GM12878 (cell line): ENCODE measurements at regions not wholly inside any gene's neighbourhood (a gene's known extent, or its start where the extent isn't known, plus 50 kb on each side); places are given as distances from the start of the nearest gene placed in this dataset.

Source experiments
- ATAC-seq: fragments of 200-7000 bp; cut with Tn5 transposase; 3 replicates; pipeline ENCODE4 v1.9.1; 2020; ENCODE audit warnings: mild to moderate bottlenecking, moderate library complexity
- BruUV-seq: library from RNA; stranded (reverse); fragments of 400-500 nt; replicated peaks from 2 replicates; lab custom pipeline; 2021; lab: Mats Ljungman, UMichigan
- CTCF ChIA-PET: fragments of 300-600 bp; sonication (Branson Sonifier 250); formaldehyde crosslinking; extraction: SDS; loops from one replicate; lab custom pipeline; 2021; ENCODE audit warnings: inconsistent platforms; lab: Yijun Ruan, JAX
- POLR2A ChIA-PET: fragments of 350-600 bp; formaldehyde crosslinking; extraction: SDS; loops from one replicate; lab custom pipeline; 2021; ENCODE audit warnings: inconsistent platforms; lab: Charles Lee
- RAD21 ChIA-PET: fragments of 300-600 bp; sonication (Branson Sonifier 250); formaldehyde crosslinking; loops from one replicate; lab custom pipeline; 2023; ENCODE audit warnings: antibody characterized with exemption; ENCODE audit not compliant: unreplicated experiment; lab: Charles Lee
- SMC1A ChIA-PET: fragments of 300-600 bp; sonication (Branson Sonifier 250); formaldehyde crosslinking; loops from one replicate; lab custom pipeline; 2023; ENCODE audit not compliant: unreplicated experiment, uncharacterized antibody; lab: Charles Lee
- DNase-seq: peaks from one replicate; pipeline ENCODE4 v3.0.0-alpha.2; 2011; ENCODE audit warnings: low read depth, low spot score
- FAIRE-seq: peaks from 3 replicates; lab custom pipeline; 2011; peaks lifted over from hg19 to GRCh38; lab: Jason Lieb, UNC
- H2AFZ ChIP-seq: 2 replicates; pipeline ENCODE4 v1.6.0; 2011; ENCODE audit warnings: low read depth, low read length, control low read depth; ENCODE audit not compliant: control insufficient read depth
- H3K27ac ChIP-seq: 2 replicates; pipeline ENCODE4 v1.5.1; 2011; ENCODE audit warnings: control low read depth; ENCODE audit not compliant: control insufficient read depth, insufficient read depth
- H3K27me3 ChIP-seq, 2 experiments: replicated peaks in 1 of 2; 2 replicates each; pipeline versions ENCODE4 v1.6.0 to v1.6.1; 2011; ENCODE audit warnings: low read length in 1 of 2; ENCODE audit not compliant: control insufficient read depth in 2 of 2, insufficient read depth in 2 of 2
- H3K36me3 ChIP-seq, 2 experiments: 2 replicates each; pipeline ENCODE4 v1.5.1; 2011; ENCODE audit warnings: low read length in 1 of 2; ENCODE audit not compliant: control insufficient read depth in 2 of 2, insufficient read depth in 2 of 2
- H3K4me1 ChIP-seq: 2 replicates; pipeline ENCODE4 v1.6.1; 2011; ENCODE audit warnings: mild to moderate bottlenecking, low read length, moderate library complexity, mixed read lengths; ENCODE audit not compliant: control insufficient read depth, insufficient read depth
- H3K4me2 ChIP-seq: 2 replicates; pipeline ENCODE4 v1.6.0; 2011; ENCODE audit warnings: control low read depth; ENCODE audit not compliant: control insufficient read depth, insufficient read depth
- H3K4me3 ChIP-seq: fragments of 200-600 bp; sonication (generic); 2 replicates; pipeline ENCODE4 v1.5.1; 2016
- H3K79me2 ChIP-seq: 2 replicates; pipeline ENCODE4 v1.6.0; 2011; ENCODE audit warnings: low read length; ENCODE audit not compliant: control insufficient read depth, insufficient read depth
- H3K9ac ChIP-seq: 2 replicates; pipeline ENCODE4 v1.8.0; 2011; ENCODE audit warnings: low read length, control low read depth, mixed read lengths; ENCODE audit not compliant: control insufficient read depth, insufficient read depth
- H3K9me3 ChIP-seq: replicated peaks from 3 replicates; pipeline ENCODE4 v1.5.1; 2011; ENCODE audit warnings: mild to moderate bottlenecking, low read length; ENCODE audit not compliant: control insufficient read depth, insufficient read depth
- H4K20me1 ChIP-seq: 2 replicates; pipeline ENCODE4 v1.6.0; 2011; ENCODE audit not compliant: control insufficient read depth, insufficient read depth
- ATF2 ChIP-seq: IDR thresholded peaks from 2 replicates; pipeline ENCODE4 v1.6.1; 2012; ENCODE audit warnings: low read length, inconsistent platforms
- BACH1 ChIP-seq: fragments of 450-650 bp; IDR thresholded peaks from 2 replicates; pipeline ENCODE4 v1.6.1; 2017; ENCODE audit warnings: mild to moderate bottlenecking, borderline replicate concordance
- BCL11A ChIP-seq: IDR thresholded peaks from 2 replicates; pipeline ENCODE4 v1.6.1; 2011; ENCODE audit warnings: low read depth, low read length
- GABPA ChIP-seq: IDR thresholded peaks from 2 replicates; pipeline ENCODE4 v1.6.1; 2014; ENCODE audit warnings: antibody characterized with exemption, low read depth, mild to moderate bottlenecking, inconsistent platforms
- HDGF ChIP-seq: fragments of 450-650 bp; IDR thresholded peaks from 2 replicates; pipeline ENCODE4 v1.6.1; 2016; ENCODE audit warnings: antibody characterized with exemption
- NFYB ChIP-seq: IDR thresholded peaks from 2 replicates; pipeline ENCODE4 v1.6.1; 2011; ENCODE audit warnings: low read depth, mild to moderate bottlenecking, low read length, improper control_type of control experiment, moderate library complexity; ENCODE audit not compliant: insufficient read depth
- POLR2A ChIP-seq: IDR thresholded peaks from 2 replicates; pipeline ENCODE4 v1.6.1; 2011; ENCODE audit warnings: low read depth, mild to moderate bottlenecking, low read length
- POU2F2 ChIP-seq: IDR thresholded peaks from 3 replicates; pipeline ENCODE4 v1.6.1; 2011; ENCODE audit warnings: low read depth, mild to moderate bottlenecking, low read length, borderline replicate concordance
- SMAD1 ChIP-seq: fragments of 450-650 bp; IDR thresholded peaks from 2 replicates; pipeline ENCODE4 v1.6.1; 2018; ENCODE audit warnings: mild to moderate bottlenecking, low read depth; ENCODE audit not compliant: partially characterized antibody
- SMAD5 ChIP-seq: IDR thresholded peaks from 2 replicates; pipeline ENCODE4 v1.6.1; 2016; ENCODE audit warnings: antibody characterized with exemption, low read depth
- ZNF592 ChIP-seq: fragments of 450-650 bp; IDR thresholded peaks from 2 replicates; pipeline ENCODE4 v1.6.1; 2017; ENCODE audit warnings: mild to moderate bottlenecking, moderate library complexity
- WGBS: methylation state at CpG from one replicate; pipeline ENCODE4 v1.1.6; 2016; ENCODE audit warnings: low lambda C conversion rate; ENCODE audit not compliant: insufficient replicate concordance, insufficient coverage; ENCODE audit errors: missing lambda C conversion rate; 5-methylcytosine and 5-hydroxymethylcytosine counted together
- in situ Hi-C: fragments of 300-500 bp; cut with MboI; formaldehyde crosslinking; loops from 9 replicates; pipeline ENCODE4 v1.14.3; 2018; ENCODE audit warnings: mixed read lengths
- intact Hi-C: fragments of 100-400 bp; cut with micrococcal nuclease; formaldehyde crosslinking; loops from one replicate; pipeline ENCODE4 v1.14.2; 2022; ENCODE audit not compliant: unreplicated experiment
- TF ChIP-seq, protein P1 (sequence below): fragments of 450-650 bp; IDR thresholded peaks from 2 replicates; pipeline ENCODE4 v1.6.1; 2016; ENCODE audit warnings: mild to moderate bottlenecking
- TF ChIP-seq, protein P2 (sequence below): IDR thresholded peaks from 2 replicates; pipeline ENCODE4 v1.6.1; 2011; ENCODE audit warnings: low read depth, mild to moderate bottlenecking, low read length, moderate library complexity, borderline replicate concordance; ENCODE audit errors: extremely low read depth
- TF ChIP-seq, protein P3 (sequence below): fragments of 450-650 bp; IDR thresholded peaks from 2 replicates; pipeline ENCODE4 v1.6.1; 2016; ENCODE audit warnings: mild to moderate bottlenecking, moderate library complexity, borderline replicate concordance

DNA sequence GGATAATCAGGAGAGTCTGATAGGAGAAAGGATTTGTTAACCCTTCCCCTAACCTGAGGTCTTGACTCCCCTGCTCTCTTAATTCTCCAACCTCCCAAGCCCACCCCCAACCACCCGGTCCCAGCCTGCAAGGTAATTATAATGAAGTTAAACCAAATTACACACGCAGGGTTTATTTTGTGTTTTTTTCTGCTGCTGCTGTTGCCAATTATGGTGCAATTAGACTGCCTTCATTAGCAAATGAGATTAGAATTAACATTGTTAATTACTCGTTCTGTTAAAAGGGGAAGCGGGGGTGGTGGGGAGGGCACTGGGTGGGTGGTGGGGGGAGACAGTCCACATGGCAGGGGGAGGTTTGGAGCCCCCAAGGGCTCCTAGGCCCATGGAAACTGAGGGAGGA lies 128.9 kb downstream of the CCT6B start:
- no peaks in the 10 kb centered on the region for H4K20me1 ChIP-seq
- H3K27me3 ChIP-seq: peaks cover 0 to 4% of the 10 kb centered on the region in 2 experiments; a peak in 2 of 4 replicates
- WGBS: 4% methylated on average over 2 of the region's 4 CpGs
- ATAC-seq: no peak
- POLR2A ChIA-PET: no interaction called here
- no TSS peak for BruUV-seq
- no peak overlapping the region for H2AFZ ChIP-seq
- H3K9me3 ChIP-seq: no peaks in the 10 kb centered on the region
- TF ChIP-seq POU2F2: no peak
- TF ChIP-seq POLR2A: no peak
- no peak for TF ChIP-seq GABPA
- TF ChIP-seq SMAD5: no peak
- TF ChIP-seq HDGF: no peak
- TF ChIP-seq, protein P1, sequence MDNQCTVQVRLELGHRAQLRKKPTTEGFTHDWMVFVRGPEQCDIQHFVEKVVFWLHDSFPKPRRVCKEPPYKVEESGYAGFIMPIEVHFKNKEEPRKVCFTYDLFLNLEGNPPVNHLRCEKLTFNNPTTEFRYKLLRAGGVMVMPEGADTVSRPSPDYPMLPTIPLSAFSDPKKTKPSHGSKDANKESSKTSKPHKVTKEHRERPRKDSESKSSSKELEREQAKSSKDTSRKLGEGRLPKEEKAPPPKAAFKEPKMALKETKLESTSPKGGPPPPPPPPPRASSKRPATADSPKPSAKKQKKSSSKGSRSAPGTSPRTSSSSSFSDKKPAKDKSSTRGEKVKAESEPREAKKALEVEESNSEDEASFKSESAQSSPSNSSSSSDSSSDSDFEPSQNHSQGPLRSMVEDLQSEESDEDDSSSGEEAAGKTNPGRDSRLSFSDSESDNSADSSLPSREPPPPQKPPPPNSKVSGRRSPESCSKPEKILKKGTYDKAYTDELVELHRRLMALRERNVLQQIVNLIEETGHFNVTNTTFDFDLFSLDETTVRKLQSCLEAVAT: no peak
- no peak for TF ChIP-seq ZNF592
- no peak for TF ChIP-seq BCL11A
- no peak for TF ChIP-seq NFYB
- no peak for TF ChIP-seq BACH1
- no peak for TF ChIP-seq ATF2
- TF ChIP-seq, protein P2, sequence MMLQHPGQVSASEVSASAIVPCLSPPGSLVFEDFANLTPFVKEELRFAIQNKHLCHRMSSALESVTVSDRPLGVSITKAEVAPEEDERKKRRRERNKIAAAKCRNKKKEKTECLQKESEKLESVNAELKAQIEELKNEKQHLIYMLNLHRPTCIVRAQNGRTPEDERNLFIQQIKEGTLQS: no peak
- TF ChIP-seq SMAD1: no peak
- TF ChIP-seq, protein P3, sequence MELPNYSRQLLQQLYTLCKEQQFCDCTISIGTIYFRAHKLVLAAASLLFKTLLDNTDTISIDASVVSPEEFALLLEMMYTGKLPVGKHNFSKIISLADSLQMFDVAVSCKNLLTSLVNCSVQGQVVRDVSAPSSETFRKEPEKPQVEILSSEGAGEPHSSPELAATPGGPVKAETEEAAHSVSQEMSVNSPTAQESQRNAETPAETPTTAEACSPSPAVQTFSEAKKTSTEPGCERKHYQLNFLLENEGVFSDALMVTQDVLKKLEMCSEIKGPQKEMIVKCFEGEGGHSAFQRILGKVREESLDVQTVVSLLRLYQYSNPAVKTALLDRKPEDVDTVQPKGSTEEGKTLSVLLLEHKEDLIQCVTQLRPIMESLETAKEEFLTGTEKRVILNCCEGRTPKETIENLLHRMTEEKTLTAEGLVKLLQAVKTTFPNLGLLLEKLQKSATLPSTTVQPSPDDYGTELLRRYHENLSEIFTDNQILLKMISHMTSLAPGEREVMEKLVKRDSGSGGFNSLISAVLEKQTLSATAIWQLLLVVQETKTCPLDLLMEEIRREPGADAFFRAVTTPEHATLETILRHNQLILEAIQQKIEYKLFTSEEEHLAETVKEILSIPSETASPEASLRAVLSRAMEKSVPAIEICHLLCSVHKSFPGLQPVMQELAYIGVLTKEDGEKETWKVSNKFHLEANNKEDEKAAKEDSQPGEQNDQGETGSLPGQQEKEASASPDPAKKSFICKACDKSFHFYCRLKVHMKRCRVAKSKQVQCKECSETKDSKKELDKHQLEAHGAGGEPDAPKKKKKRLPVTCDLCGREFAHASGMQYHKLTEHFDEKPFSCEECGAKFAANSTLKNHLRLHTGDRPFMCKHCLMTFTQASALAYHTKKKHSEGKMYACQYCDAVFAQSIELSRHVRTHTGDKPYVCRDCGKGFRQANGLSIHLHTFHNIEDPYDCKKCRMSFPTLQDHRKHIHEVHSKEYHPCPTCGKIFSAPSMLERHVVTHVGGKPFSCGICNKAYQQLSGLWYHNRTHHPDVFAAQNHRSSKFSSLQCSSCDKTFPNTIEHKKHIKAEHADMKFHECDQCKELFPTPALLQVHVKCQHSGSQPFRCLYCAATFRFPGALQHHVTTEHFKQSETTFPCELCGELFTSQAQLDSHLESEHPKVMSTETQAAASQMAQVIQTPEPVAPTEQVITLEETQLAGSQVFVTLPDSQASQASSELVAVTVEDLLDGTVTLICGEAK: no peak
- in situ Hi-C loops (no loop called here), intact Hi-C loops (no loop called here)
- RAD21 ChIA-PET: no interaction called here
- H3K27ac ChIP-seq: no peak overlapping the region
- no peak for FAIRE-seq
- CTCF ChIA-PET: no interaction called here
- H3K4me2 ChIP-seq: no peak overlapping the region
- H3K36me3 ChIP-seq: no peaks in the 10 kb centered on the region
- no peaks in the 10 kb centered on the region for H3K4me1 ChIP-seq
- no peak for DNase-seq
- no peak overlapping the region for H3K9ac ChIP-seq
- no peaks in the 10 kb centered on the region for H3K79me2 ChIP-seq
- SMC1A ChIA-PET: no interaction called here
- H3K4me3 ChIP-seq: no peak overlapping the region
